HAP-1 (cell line): ENCODE measurements at regions not wholly inside any gene's neighbourhood (a gene's known extent, or its start where the extent isn't known, plus 50 kb on each side); places are given as distances from the start of the nearest gene placed in this dataset.

Experiments used
- DNase-seq, 2 experiments: peaks; one replicate each; pipeline ENCODE4 v3.0.0-alpha.2; 2016 to 2020; ENCODE audit warnings: low spot score in 2 of 2
- H3K27me3 ChIP-seq: fragments of 250-450 bp; sonication (Bioruptor Pico); 2 replicates; pipeline ENCODE4 v1.5.1; 2020; ENCODE audit warnings: low read depth, mild to moderate bottlenecking, moderate library complexity
- H3K36me3 ChIP-seq: fragments of 250-450 bp; sonication (Bioruptor Pico); replicated peaks from 2 replicates; pipeline ENCODE4 v1.5.1; 2020; ENCODE audit warnings: mild to moderate bottlenecking
- H3K4me1 ChIP-seq: fragments of 250-450 bp; sonication (Bioruptor Pico); 2 replicates; pipeline ENCODE4 v1.5.1; 2020; ENCODE audit warnings: mild to moderate bottlenecking
- H3K4me3 ChIP-seq: fragments of 250-450 bp; sonication (Bioruptor Pico); 2 replicates; pipeline ENCODE4 v1.5.1; 2020; ENCODE audit warnings: mild to moderate bottlenecking, moderate library complexity
- H3K9me3 ChIP-seq: fragments of 250-450 bp; sonication (Bioruptor Pico); 2 replicates; pipeline ENCODE4 v1.5.1; 2020; ENCODE audit warnings: mild to moderate bottlenecking, moderate library complexity
- in situ Hi-C: fragments of 300-500 bp; cut with MboI; formaldehyde crosslinking; loops from 3 replicates; pipeline ENCODE4 v1.14.3; 2020; ENCODE audit warnings: low sequenced_read_pairs, inconsistent platforms, mixed read lengths

GRCh38 chr6:100990070-100990469 is 108.9 kb upstream of the ASCC3 start:
- no peaks in the 10 kb centered on the region for H3K27me3 ChIP-seq
- no peak overlapping the region for H3K4me3 ChIP-seq
- H3K36me3 ChIP-seq: no peaks in the 10 kb centered on the region
- H3K4me1 ChIP-seq: peaks cover 24% of the 10 kb centered on the region
- H3K9me3 ChIP-seq: no peaks in the 10 kb centered on the region; the same call in 1 of the 2 replicates
- DNase-seq: no peak
- in situ Hi-C loops: no loop called here

GRCh38 chr6:100996409-100996808 is 115.3 kb upstream of the ASCC3 start:
- in situ Hi-C loops: no loop called here
- DNase-seq: no peak
- no peaks in the 10 kb centered on the region; the same call in 1 of the 2 replicates for H3K9me3 ChIP-seq
- H3K36me3 ChIP-seq: no peaks in the 10 kb centered on the region
- H3K4me1 ChIP-seq: no peaks in the 10 kb centered on the region
- no peaks in the 10 kb centered on the region for H3K27me3 ChIP-seq
- H3K4me3 ChIP-seq: no peak overlapping the region

GRCh38 chr6:100998111-100998510 is 117.0 kb upstream of the ASCC3 start:
- H3K4me1 ChIP-seq: no peaks in the 10 kb centered on the region
- H3K27me3 ChIP-seq: no peaks in the 10 kb centered on the region
- no peaks in the 10 kb centered on the region for H3K36me3 ChIP-seq
- no peak overlapping the region for H3K4me3 ChIP-seq
- no peaks in the 10 kb centered on the region; the same call in 1 of the 2 replicates for H3K9me3 ChIP-seq
- DNase-seq: no peak
- in situ Hi-C loops: no loop called here

GRCh38 chr6:100999034-100999597 is 118.0 kb upstream of the ASCC3 start:
- no peaks in the 10 kb centered on the region for H3K9me3 ChIP-seq
- no peak overlapping the region for H3K4me3 ChIP-seq
- H3K27me3 ChIP-seq: no peaks in the 10 kb centered on the region
- H3K4me1 ChIP-seq: no peaks in the 10 kb centered on the region
- H3K36me3 ChIP-seq: no peaks in the 10 kb centered on the region
- DNase-seq: no peak
- in situ Hi-C loops: no loop called here

GRCh38 chr6:101000341-101000740 is 119.2 kb upstream of the ASCC3 start:
- H3K36me3 ChIP-seq: no peaks in the 10 kb centered on the region

GRCh38 chr6:101001012-101001411 is 119.9 kb upstream of the ASCC3 start:
- H3K36me3 ChIP-seq: no peaks in the 10 kb centered on the region
- no peak for DNase-seq
- no peaks in the 10 kb centered on the region for H3K4me1 ChIP-seq
- no peak overlapping the region for H3K4me3 ChIP-seq
- H3K27me3 ChIP-seq: no peaks in the 10 kb centered on the region
- H3K9me3 ChIP-seq: no peaks in the 10 kb centered on the region
- in situ Hi-C loops: no loop called here

More at GRCh38 chr6:101000341-101000740, 119.2 kb upstream of the ASCC3 start:
- in situ Hi-C loops: no loop called here
- H3K9me3 ChIP-seq: no peaks in the 10 kb centered on the region
- no peaks in the 10 kb centered on the region for H3K27me3 ChIP-seq
- no peak overlapping the region for H3K4me3 ChIP-seq
- H3K4me1 ChIP-seq: no peaks in the 10 kb centered on the region
- no peak for DNase-seq

GRCh38 chr6:101001607-101002006 is 120.5 kb upstream of the ASCC3 start:
- in situ Hi-C loops: no loop called here
- no peaks in the 10 kb centered on the region for H3K36me3 ChIP-seq
- DNase-seq: no peak
- no peaks in the 10 kb centered on the region for H3K4me1 ChIP-seq
- H3K9me3 ChIP-seq: no peaks in the 10 kb centered on the region
- no peaks in the 10 kb centered on the region for H3K27me3 ChIP-seq
- no peak overlapping the region for H3K4me3 ChIP-seq

- DNase-seq: no peak
- Histone ChIP-seq H3K36me3 (no peaks in the 10 kb centered on the region), H3K9me3 (no peaks in the 10 kb centered on the region), H3K4me3 (no peak overlapping the region), H3K27me3 (no peaks in the 10 kb centered on the region), H3K4me1 (no peaks in the 10 kb centered on the region)
- in situ Hi-C loops: no loop called here
Measured at GRCh38 chr6:101003075-101003474, 121.9 kb upstream of the ASCC3 start.

- DNase-seq: no peak
- in situ Hi-C loops: no loop called here
- no peaks in the 10 kb centered on the region; the same call in 1 of the 2 replicates for H3K9me3 ChIP-seq
- no peak overlapping the region for H3K4me3 ChIP-seq
- no peaks in the 10 kb centered on the region for H3K4me1 ChIP-seq
- H3K27me3 ChIP-seq: peaks cover 5% of the 10 kb centered on the region; the same call in 1 of the 2 replicates
- no peaks in the 10 kb centered on the region for H3K36me3 ChIP-seq
Measured at GRCh38 chr6:101011186-101011585, 130.1 kb upstream of the ASCC3 start.

- DNase-seq: no peak
- Histone ChIP-seq H3K36me3 (no peaks in the 10 kb centered on the region), H3K4me3 (no peak overlapping the region), H3K4me1 (no peaks in the 10 kb centered on the region), H3K9me3 (no peaks in the 10 kb centered on the region; the same call in 1 of the 2 replicates), H3K27me3 (peaks cover 5% of the 10 kb centered on the region; the same call in 1 of the 2 replicates)
- in situ Hi-C loops: no loop called here
Measured at GRCh38 chr6:101013612-101014195, 132.6 kb upstream of the ASCC3 start.

- Histone ChIP-seq H3K27me3 (peaks cover 3% of the 10 kb centered on the region; the same call in 1 of the 2 replicates), H3K4me1 (no peaks in the 10 kb centered on the region), H3K9me3 (no peaks in the 10 kb centered on the region), H3K4me3 (no peak overlapping the region), H3K36me3 (no peaks in the 10 kb centered on the region)
- in situ Hi-C loops: no loop called here
- DNase-seq: no peak
Measured at GRCh38 chr6:101015541-101015940, 134.4 kb upstream of the ASCC3 start.

GRCh38 chr6:101016163-101016562 is 135.0 kb upstream of the ASCC3 start:
- no peak for DNase-seq
- H3K36me3 ChIP-seq: no peaks in the 10 kb centered on the region
- in situ Hi-C loops: no loop called here
- no peaks in the 10 kb centered on the region for H3K9me3 ChIP-seq
- H3K27me3 ChIP-seq: peaks cover 3% of the 10 kb centered on the region; the same call in 1 of the 2 replicates
- H3K4me1 ChIP-seq: no peaks in the 10 kb centered on the region
- H3K4me3 ChIP-seq: no peak overlapping the region

GRCh38 chr6:101018157-101018556 is 137.0 kb upstream of the ASCC3 start:
- in situ Hi-C loops: no loop called here
- H3K27me3 ChIP-seq: no peaks in the 10 kb centered on the region
- no peak for DNase-seq

GRCh38 chr6:101021504-101021903 is 140.4 kb upstream of the ASCC3 start:
- Histone ChIP-seq H3K27me3 (no peaks in the 10 kb centered on the region), H3K4me3 (no peak overlapping the region), H3K9me3 (no peaks in the 10 kb centered on the region), H3K4me1 (no peaks in the 10 kb centered on the region), H3K36me3 (no peaks in the 10 kb centered on the region)
- DNase-seq: no peak
- in situ Hi-C loops: no loop called here

More at GRCh38 chr6:101018157-101018556, 137.0 kb upstream of the ASCC3 start:
- no peaks in the 10 kb centered on the region for H3K4me1 ChIP-seq
- no peaks in the 10 kb centered on the region for H3K9me3 ChIP-seq
- H3K4me3 ChIP-seq: no peak overlapping the region
- H3K36me3 ChIP-seq: no peaks in the 10 kb centered on the region
